ENCODE measurements at regions not wholly inside any gene's neighbourhood (a gene's known extent, or its start where the extent isn't known, plus 50 kb on each side); places are given as distances from the start of the nearest gene placed in this dataset.

GRCh38 chr2:37499113-37499512 lies 154.7 kb downstream of the QPCT start:
- TF ChIP-seq ZNF184 (CRISPR knock-in tag; IDR thresholded peaks at IDR 0.05) (no peak), BHLHE40 (IDR thresholded peaks at IDR 0.05; ENCODE audit: low read length) (no peak), ZNF444 (CRISPR knock-in tag; IDR thresholded peaks at IDR 0.05) (no peak), TSHZ1 (CRISPR knock-in tag; IDR thresholded peaks at IDR 0.05) (no peak), ZBTB2 (IDR thresholded peaks at IDR 0.05) (no peak)
- TF ChIP-seq, protein P1, sequence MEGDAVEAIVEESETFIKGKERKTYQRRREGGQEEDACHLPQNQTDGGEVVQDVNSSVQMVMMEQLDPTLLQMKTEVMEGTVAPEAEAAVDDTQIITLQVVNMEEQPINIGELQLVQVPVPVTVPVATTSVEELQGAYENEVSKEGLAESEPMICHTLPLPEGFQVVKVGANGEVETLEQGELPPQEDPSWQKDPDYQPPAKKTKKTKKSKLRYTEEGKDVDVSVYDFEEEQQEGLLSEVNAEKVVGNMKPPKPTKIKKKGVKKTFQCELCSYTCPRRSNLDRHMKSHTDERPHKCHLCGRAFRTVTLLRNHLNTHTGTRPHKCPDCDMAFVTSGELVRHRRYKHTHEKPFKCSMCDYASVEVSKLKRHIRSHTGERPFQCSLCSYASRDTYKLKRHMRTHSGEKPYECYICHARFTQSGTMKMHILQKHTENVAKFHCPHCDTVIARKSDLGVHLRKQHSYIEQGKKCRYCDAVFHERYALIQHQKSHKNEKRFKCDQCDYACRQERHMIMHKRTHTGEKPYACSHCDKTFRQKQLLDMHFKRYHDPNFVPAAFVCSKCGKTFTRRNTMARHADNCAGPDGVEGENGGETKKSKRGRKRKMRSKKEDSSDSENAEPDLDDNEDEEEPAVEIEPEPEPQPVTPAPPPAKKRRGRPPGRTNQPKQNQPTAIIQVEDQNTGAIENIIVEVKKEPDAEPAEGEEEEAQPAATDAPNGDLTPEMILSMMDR (IDR thresholded peaks at IDR 0.05 in 2 of 3, conservative IDR thresholded peaks at IDR 0.05 in 1 of 3; ENCODE audit: insufficient read depth in 2 of 3, low read depth in 1 of 3, low read length in 3 of 3): no peak
- TF ChIP-seq, protein P2, sequence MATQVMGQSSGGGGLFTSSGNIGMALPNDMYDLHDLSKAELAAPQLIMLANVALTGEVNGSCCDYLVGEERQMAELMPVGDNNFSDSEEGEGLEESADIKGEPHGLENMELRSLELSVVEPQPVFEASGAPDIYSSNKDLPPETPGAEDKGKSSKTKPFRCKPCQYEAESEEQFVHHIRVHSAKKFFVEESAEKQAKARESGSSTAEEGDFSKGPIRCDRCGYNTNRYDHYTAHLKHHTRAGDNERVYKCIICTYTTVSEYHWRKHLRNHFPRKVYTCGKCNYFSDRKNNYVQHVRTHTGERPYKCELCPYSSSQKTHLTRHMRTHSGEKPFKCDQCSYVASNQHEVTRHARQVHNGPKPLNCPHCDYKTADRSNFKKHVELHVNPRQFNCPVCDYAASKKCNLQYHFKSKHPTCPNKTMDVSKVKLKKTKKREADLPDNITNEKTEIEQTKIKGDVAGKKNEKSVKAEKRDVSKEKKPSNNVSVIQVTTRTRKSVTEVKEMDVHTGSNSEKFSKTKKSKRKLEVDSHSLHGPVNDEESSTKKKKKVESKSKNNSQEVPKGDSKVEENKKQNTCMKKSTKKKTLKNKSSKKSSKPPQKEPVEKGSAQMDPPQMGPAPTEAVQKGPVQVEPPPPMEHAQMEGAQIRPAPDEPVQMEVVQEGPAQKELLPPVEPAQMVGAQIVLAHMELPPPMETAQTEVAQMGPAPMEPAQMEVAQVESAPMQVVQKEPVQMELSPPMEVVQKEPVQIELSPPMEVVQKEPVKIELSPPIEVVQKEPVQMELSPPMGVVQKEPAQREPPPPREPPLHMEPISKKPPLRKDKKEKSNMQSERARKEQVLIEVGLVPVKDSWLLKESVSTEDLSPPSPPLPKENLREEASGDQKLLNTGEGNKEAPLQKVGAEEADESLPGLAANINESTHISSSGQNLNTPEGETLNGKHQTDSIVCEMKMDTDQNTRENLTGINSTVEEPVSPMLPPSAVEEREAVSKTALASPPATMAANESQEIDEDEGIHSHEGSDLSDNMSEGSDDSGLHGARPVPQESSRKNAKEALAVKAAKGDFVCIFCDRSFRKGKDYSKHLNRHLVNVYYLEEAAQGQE (IDR thresholded peaks at IDR 0.05; ENCODE audit: borderline replicate concordance): no peak
- TF ChIP-seq, protein P2 (CRISPR knock-in tag; IDR thresholded peaks at IDR 0.05; ENCODE audit: low read depth): no peak

Measured in K562 (cell line).